ENCODE measurements at regions not wholly inside any gene's neighbourhood (a gene's known extent, or its start where the extent isn't known, plus 50 kb on each side); places are given as distances from the start of the nearest gene placed in this dataset.

DNA sequence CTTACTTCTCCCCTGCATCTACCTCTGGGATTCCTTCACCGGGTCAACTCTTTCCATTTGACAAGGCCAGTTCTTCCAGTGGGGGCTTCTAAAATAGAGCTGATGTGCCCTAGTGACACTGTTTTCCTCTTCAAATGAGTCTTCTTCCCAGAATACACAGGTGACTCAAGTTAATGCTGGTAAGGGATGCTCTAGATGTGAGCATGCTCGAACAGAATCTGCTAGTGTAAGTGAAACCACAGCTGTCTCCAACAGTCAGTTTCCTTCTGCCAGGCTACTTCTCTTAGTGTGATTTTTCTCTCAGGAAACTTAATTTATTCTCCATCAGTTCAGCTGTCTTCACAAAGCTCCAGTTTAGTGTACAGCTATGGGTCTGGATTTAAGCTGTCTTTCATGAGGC lies 194.9 kb upstream of the C1orf87 start:
- Histone ChIP-seq H3K9ac (ENCODE audit: low read length) (no peak overlapping the region), H3K79me2 (ENCODE audit: insufficient read depth, low read length) (no peaks in the 10 kb centered on the region), H3K36me3 (ENCODE audit: low read length) (no peaks in the 10 kb centered on the region), H2AFZ (ENCODE audit: low read depth, low read length, severe bottlenecking) (no peak overlapping the region), H3K27me3 (ENCODE audit: low read length) (no peaks in the 10 kb centered on the region), H3K4me3 (ENCODE audit: insufficient read depth, low read length, poor library complexity, severe bottlenecking) (no peak overlapping the region), H3K9me3 (ENCODE audit: insufficient read depth, low read length) (no peaks in the 10 kb centered on the region), H3F3A (ENCODE audit: insufficient read depth) (no peaks in the 10 kb centered on the region), H3K4me2 (ENCODE audit: low read depth, low read length, poor library complexity, severe bottlenecking) (no peak overlapping the region), H3K9me2 (replicated peaks; ENCODE audit: insufficient read depth, low read length) (no peaks in the 10 kb centered on the region), H4K20me1 (ENCODE audit: low read depth, low read length) (no peaks in the 10 kb centered on the region), H3K27ac (ENCODE audit: low read depth, low read length) (no peak overlapping the region)
- TF ChIP-seq, protein P1, sequence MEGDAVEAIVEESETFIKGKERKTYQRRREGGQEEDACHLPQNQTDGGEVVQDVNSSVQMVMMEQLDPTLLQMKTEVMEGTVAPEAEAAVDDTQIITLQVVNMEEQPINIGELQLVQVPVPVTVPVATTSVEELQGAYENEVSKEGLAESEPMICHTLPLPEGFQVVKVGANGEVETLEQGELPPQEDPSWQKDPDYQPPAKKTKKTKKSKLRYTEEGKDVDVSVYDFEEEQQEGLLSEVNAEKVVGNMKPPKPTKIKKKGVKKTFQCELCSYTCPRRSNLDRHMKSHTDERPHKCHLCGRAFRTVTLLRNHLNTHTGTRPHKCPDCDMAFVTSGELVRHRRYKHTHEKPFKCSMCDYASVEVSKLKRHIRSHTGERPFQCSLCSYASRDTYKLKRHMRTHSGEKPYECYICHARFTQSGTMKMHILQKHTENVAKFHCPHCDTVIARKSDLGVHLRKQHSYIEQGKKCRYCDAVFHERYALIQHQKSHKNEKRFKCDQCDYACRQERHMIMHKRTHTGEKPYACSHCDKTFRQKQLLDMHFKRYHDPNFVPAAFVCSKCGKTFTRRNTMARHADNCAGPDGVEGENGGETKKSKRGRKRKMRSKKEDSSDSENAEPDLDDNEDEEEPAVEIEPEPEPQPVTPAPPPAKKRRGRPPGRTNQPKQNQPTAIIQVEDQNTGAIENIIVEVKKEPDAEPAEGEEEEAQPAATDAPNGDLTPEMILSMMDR (IDR thresholded peaks at IDR 0.05; ENCODE audit: insufficient read depth, low read length, poor library complexity, severe bottlenecking), result no peak
- TF ChIP-seq EZH2phosphoT487 (conservative IDR thresholded peaks at IDR 0.05; ENCODE audit: low read length), result no peak

DNA sequence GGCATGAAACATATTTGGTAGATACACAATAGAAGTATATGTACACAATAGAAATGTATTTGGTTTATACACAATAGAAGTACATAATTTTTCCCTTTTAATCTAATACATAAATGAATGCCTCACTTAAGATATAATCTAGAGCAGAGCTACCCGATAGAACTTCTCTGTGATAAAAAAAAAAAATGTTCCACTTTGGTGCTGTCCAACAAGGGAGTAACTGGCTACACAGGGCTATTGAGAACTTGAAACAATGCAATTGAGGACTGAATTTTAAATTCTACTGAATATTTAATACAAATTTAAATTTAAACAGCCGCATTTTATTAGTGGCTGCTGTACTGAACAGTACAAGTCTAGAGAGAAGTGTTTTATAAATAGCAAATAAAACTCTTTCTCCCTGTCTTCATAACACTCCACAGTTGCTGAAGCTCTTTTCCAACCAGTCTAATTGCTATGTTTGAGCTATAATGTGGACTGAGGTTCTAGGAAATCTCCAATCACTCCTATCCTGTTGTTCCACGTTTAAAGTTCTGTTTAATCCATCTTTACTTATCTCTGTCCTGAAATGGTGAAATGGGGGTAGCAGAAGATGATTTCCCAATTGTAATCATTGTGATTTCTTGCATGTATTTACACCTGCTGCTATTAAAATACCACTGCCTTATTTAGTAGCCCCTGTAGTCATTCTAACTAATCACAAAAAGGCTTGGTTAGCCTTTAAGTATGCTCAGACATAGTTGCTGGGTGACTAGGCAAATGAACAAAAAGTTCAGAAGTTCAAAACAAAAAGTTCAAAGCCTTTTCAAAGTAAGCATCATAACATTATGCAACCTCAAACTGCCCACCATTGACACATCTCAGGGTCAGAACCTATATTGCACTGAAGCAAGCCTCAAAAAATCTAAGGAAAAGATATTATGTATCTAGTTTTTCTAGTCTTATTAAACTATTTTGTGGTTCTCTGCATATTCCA lies 192.3 kb upstream of the C1orf87 start:
- TF ChIP-seq, protein P1 (IDR thresholded peaks at IDR 0.05; ENCODE audit: insufficient read depth, low read length, poor library complexity, severe bottlenecking), result no peak
- TF ChIP-seq EZH2phosphoT487 (conservative IDR thresholded peaks at IDR 0.05; ENCODE audit: low read length), result no peak
- Histone ChIP-seq H3K9ac (ENCODE audit: low read length) (no peak overlapping the region), H3F3A (ENCODE audit: insufficient read depth) (no peaks in the 10 kb centered on the region), H3K27me3 (ENCODE audit: low read length) (no peaks in the 10 kb centered on the region), H3K9me3 (ENCODE audit: insufficient read depth, low read length) (no peaks in the 10 kb centered on the region), H3K4me3 (ENCODE audit: insufficient read depth, low read length, poor library complexity, severe bottlenecking) (no peak overlapping the region), H3K36me3 (ENCODE audit: low read length) (no peaks in the 10 kb centered on the region), H3K4me2 (ENCODE audit: low read depth, low read length, poor library complexity, severe bottlenecking) (no peak overlapping the region), H3K9me2 (replicated peaks; ENCODE audit: insufficient read depth, low read length) (no peaks in the 10 kb centered on the region), H3K79me2 (ENCODE audit: insufficient read depth, low read length) (no peaks in the 10 kb centered on the region), H4K20me1 (ENCODE audit: low read depth, low read length) (no peaks in the 10 kb centered on the region), H3K27ac (ENCODE audit: low read depth, low read length) (no peak overlapping the region), H2AFZ (ENCODE audit: low read depth, low read length, severe bottlenecking) (no peak overlapping the region)

DNA sequence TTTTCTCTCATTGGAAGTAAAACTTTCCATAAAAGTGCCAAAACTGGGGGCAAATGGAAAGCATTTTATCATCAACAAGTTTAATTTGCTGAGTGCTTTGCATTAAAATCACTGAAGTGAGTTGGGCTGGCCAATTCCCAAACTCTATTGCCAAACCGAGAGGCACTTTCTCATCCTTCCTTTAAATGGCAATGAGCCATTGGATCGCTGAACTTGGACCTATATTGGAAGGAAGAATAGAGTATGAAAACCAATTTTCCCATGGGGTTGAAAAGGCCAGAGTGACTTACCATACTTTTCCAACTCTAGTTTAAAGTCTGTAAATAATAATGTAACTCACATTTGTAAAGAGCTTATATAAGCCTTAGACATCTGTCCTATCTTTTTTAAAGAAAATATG lies 189.1 kb upstream of the C1orf87 start:
- TF ChIP-seq, protein P1 (IDR thresholded peaks at IDR 0.05; ENCODE audit: insufficient read depth, low read length, poor library complexity, severe bottlenecking), result no peak
- no peak for TF ChIP-seq EZH2phosphoT487 (conservative IDR thresholded peaks at IDR 0.05; ENCODE audit: low read length)
- H2AFZ ChIP-seq (ENCODE audit: low read depth, low read length, severe bottlenecking), result no peak overlapping the region
- H3K9me2 ChIP-seq (replicated peaks; ENCODE audit: insufficient read depth, low read length), result no peaks in the 10 kb centered on the region
- no peaks in the 10 kb centered on the region for H3K9me3 ChIP-seq (ENCODE audit: insufficient read depth, low read length)
- H3K79me2 ChIP-seq (ENCODE audit: insufficient read depth, low read length), result no peaks in the 10 kb centered on the region
- no peaks in the 10 kb centered on the region for H3F3A ChIP-seq (ENCODE audit: insufficient read depth)
- H3K4me2 ChIP-seq (ENCODE audit: low read depth, low read length, poor library complexity, severe bottlenecking), result no peak overlapping the region
- H3K36me3 ChIP-seq (ENCODE audit: low read length), result no peaks in the 10 kb centered on the region
- no peak overlapping the region for H3K9ac ChIP-seq (ENCODE audit: low read length)
- no peaks in the 10 kb centered on the region for H3K27me3 ChIP-seq (ENCODE audit: low read length)
- H3K4me3 ChIP-seq (ENCODE audit: insufficient read depth, low read length, poor library complexity, severe bottlenecking), result no peak overlapping the region
- H3K27ac ChIP-seq (ENCODE audit: low read depth, low read length), result no peak overlapping the region
- H4K20me1 ChIP-seq (ENCODE audit: low read depth, low read length), result no peaks in the 10 kb centered on the region

All from SU-DHL-6 (cell line).